ENCODE measurements at regions not wholly inside any gene's neighbourhood (a gene's known extent, or its start where the extent isn't known, plus 50 kb on each side); places are given as distances from the start of the nearest gene placed in this dataset.
"Not testable (repeated sequence)": the region's sequence is repeated elsewhere in the genome, so short reads cannot be mapped to it uniquely, and the experiment has no call there.

- peak; percentile 63 for DNase-seq
Observed at GRCh38 chr13:39895254-39895653, 239.8 kb downstream of the COG6 start.

- no peak for DNase-seq
Observed at GRCh38 chr13:39897636-39898035, 242.2 kb downstream of the COG6 start.

- no peak for DNase-seq
Observed at GRCh38 chr13:39900106-39900750, 244.8 kb downstream of the COG6 start.

- DNase-seq: no peak
Observed at GRCh38 chr13:39904959-39905358, 249.5 kb downstream of the COG6 start.

GRCh38 chr13:39909634-39910033 lies 254.2 kb downstream of the COG6 start:
- no peak for DNase-seq

GRCh38 chr13:39910041-39910440 lies 254.6 kb downstream of the COG6 start:
- DNase-seq: no peak

GRCh38 chr13:39910833-39911232 lies 255.4 kb downstream of the COG6 start:
- DNase-seq: no peak

GRCh38 chr13:39913339-39913738 lies 257.9 kb downstream of the COG6 start:
- no peak for DNase-seq

- DNase-seq: no peak
Observed at GRCh38 chr13:39913928-39914327, 258.5 kb downstream of the COG6 start.

GRCh38 chr13:39915418-39915817 lies 260.0 kb downstream of the COG6 start:
- no peak for DNase-seq

GRCh38 chr13:39916330-39916729 lies 260.9 kb downstream of the COG6 start:
- DNase-seq: no peak

GRCh38 chr13:39918620-39919236 lies 263.3 kb downstream of the COG6 start:
- no peak for DNase-seq

- DNase-seq: no peak
Observed at GRCh38 chr13:39920613-39921012, 265.2 kb downstream of the COG6 start.

GRCh38 chr13:39926345-39926744 lies 270.9 kb downstream of the COG6 start:
- no peak for DNase-seq

GRCh38 chr13:39928261-39928660 lies 272.8 kb downstream of the COG6 start:
- no peak for DNase-seq

- DNase-seq: no peak
Observed at GRCh38 chr13:39929583-39929982, 274.1 kb downstream of the COG6 start.

- no peak for DNase-seq
Observed at GRCh38 chr13:39930060-39930459, 274.6 kb downstream of the COG6 start.

- peak; percentile 61 for DNase-seq
Observed at GRCh38 chr13:39930544-39931444, 275.3 kb downstream of the COG6 start.

- no peak for DNase-seq
Observed at GRCh38 chr13:39931505-39931904, 276.0 kb downstream of the COG6 start.

GRCh38 chr13:39932514-39932913 lies 277.1 kb downstream of the COG6 start:
- DNase-seq: not testable (repeated sequence)

GRCh38 chr13:39935155-39935554 lies 279.7 kb downstream of the COG6 start:
- DNase-seq: no peak

- no peak for DNase-seq
Observed at GRCh38 chr13:39938596-39938995, 283.1 kb downstream of the COG6 start.

- no peak for DNase-seq
Observed at GRCh38 chr13:39941236-39941635, 285.8 kb downstream of the COG6 start.

All from NCI-H446 treated with DMSO at 0.1 percent for 48 hours (cell line).